NB4 (cell line): ENCODE measurements at regions not wholly inside any gene's neighbourhood (a gene's known extent, or its start where the extent isn't known, plus 50 kb on each side); places are given as distances from the start of the nearest gene placed in this dataset.

Experiments
- MYC ChIP-seq: IDR thresholded peaks from 2 replicates; pipeline ENCODE4 v1.6.1; 2011; ENCODE audit warnings: low read depth, low read length
- POLR2A ChIP-seq: IDR thresholded peaks from 2 replicates; pipeline ENCODE4 v1.6.1; 2011; ENCODE audit warnings: mild to moderate bottlenecking; ENCODE audit not compliant: insufficient read length; ENCODE audit errors: extremely low read depth
- TF ChIP-seq, protein P1 (sequence below): IDR thresholded peaks from one replicate; pipeline ENCODE4 v1.5.1; 2012; ENCODE audit warnings: low read depth, low read length

DNA sequence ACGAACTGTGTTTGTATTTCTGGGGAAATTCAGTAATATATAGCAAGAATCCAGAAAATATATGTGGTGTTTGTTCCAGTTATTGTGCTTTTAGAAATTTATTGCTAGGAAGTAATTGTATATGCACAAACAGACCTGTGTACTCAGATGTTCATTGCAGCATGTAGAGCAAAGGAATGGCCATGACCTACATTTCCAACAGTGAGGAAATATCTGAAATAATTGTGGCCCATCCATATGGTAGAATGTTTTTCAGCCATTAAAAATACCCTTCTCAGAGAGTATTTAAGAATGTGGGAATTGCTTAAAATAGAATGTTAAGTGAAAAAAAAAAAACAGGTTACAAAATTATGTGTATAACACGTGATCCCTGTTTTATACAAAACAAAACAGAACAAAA is 77.3 kb downstream of the TMX1 start:
- TF ChIP-seq, protein P1, sequence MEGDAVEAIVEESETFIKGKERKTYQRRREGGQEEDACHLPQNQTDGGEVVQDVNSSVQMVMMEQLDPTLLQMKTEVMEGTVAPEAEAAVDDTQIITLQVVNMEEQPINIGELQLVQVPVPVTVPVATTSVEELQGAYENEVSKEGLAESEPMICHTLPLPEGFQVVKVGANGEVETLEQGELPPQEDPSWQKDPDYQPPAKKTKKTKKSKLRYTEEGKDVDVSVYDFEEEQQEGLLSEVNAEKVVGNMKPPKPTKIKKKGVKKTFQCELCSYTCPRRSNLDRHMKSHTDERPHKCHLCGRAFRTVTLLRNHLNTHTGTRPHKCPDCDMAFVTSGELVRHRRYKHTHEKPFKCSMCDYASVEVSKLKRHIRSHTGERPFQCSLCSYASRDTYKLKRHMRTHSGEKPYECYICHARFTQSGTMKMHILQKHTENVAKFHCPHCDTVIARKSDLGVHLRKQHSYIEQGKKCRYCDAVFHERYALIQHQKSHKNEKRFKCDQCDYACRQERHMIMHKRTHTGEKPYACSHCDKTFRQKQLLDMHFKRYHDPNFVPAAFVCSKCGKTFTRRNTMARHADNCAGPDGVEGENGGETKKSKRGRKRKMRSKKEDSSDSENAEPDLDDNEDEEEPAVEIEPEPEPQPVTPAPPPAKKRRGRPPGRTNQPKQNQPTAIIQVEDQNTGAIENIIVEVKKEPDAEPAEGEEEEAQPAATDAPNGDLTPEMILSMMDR = no peak
- TF ChIP-seq POLR2A (no peak), MYC (no peak)
